Posterior vena cava (tissue), 2 donors: ENCODE measurements at regions not wholly inside any gene's neighbourhood (a gene's known extent, or its start where the extent isn't known, plus 50 kb on each side); places are given as distances from the start of the nearest gene placed in this dataset.
"Not testable (repeated sequence)": the region's sequence is repeated elsewhere in the genome, so short reads cannot be mapped to it uniquely, and the experiment has no call there.

Experiments used
- DNase-seq: peaks from one replicate; pipeline ENCODE4 v3.0.0-alpha.2; 2020; ENCODE audit warnings: low spot score
- intact Hi-C, 2 donors: fragments of 100-400 bp; cut with DNase I; formaldehyde crosslinking; loops; one replicate each; pipeline versions ENCODE4 v1.14.1 to v1.14.2; 2022 to 2023
- donor health status: DM: yes; HTN: yes; CAD: no.
- donor health status: DM: yes; HTN: yes; CAD: no.

DNA sequence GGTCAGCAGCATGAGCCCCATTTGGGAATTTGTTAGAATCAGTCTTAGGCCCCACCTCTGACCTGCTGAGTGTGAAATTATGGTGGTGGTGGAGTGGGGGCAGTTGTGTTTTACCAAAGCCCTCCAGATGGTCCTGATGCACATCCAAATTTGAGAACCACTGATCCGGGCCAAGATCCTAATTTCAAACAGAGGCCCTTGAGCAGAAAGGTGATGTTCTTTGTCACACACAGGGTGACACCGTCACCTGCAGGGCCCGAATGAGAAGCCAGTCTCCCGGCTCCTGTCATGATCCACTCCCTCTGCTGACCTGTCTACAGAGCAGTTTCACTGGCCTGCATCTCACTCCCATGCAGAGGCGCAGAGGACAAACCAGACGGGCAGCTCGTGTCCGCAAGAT is 129.9 kb downstream of the TRIM43 start:
- DNase-seq, result no peak
- intact Hi-C loops, result loop anchor here in 1 of 2 donors (5.0 kb wide), 1 partner anchor 319 kb away; the partner anchor contains the start of gene FAHD2A

DNA sequence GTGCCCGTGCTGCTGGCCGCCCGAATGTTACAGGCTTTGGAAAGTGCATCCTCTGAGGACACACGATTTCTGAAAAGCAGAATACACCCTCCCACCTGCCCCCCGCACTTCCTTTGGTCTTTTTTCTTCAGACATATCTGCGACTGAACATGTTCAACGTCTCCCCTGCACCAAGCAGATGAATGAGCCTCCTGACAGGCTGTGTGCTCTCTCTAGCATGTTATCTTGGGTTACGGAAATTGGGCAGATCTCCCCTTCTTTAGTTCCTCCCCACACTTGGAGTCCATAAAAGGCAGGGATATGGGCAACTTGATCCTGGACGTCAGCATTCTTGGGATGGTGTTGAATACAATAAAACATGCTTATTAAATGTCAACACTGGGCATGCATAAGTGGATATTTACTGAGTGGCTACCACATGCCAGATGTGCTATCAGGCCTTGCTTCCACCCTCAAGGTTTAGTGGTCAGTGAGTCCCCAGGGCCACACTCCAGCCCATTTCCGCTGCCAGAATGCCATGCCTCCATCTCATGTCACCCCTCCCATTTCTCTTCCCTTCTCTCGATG is 130.4 kb downstream of the TRIM43 start:
- intact Hi-C loops, result loop anchor here in 1 of 2 donors (5.0 kb wide), 1 partner anchor 320 kb away; the partner anchor contains the start of gene FAHD2A

DNA sequence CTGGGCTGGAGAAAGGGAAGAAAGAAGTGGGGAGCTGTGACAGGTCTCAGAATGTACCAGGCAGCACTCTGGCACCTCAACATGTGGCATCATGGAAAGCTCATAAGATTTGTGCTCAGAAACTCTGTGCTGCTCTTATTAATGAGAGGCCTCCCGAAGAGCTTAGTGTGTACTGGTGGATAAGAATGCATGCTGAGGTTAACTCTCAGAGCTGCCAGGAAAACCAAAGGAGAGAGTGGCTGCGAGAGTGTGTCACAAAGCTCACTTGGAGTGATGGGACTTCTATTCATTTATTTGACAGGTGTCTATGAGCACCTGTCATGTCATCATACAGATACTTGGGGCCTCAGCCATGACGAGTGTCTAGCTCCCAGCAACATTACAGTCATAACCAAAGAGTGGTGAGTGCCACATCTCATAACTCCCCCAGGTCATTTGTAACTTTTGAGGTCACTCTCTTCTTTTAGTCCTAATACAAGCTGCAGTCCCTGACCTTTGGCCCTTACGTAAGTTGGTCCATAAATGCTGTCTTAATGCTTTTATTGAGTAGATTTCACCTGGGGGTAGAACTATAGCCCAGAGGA is 131.9 kb downstream of the TRIM43 start:
- DNase-seq, result not testable (repeated sequence)
- intact Hi-C loops, result loop anchor here in 1 of 2 donors (5.0 kb wide), 1 partner anchor 321 kb away; the partner anchor contains the start of gene FAHD2A

More for the DNA sequence above, 130.4 kb downstream of the TRIM43 start:
- no peak for DNase-seq

DNA sequence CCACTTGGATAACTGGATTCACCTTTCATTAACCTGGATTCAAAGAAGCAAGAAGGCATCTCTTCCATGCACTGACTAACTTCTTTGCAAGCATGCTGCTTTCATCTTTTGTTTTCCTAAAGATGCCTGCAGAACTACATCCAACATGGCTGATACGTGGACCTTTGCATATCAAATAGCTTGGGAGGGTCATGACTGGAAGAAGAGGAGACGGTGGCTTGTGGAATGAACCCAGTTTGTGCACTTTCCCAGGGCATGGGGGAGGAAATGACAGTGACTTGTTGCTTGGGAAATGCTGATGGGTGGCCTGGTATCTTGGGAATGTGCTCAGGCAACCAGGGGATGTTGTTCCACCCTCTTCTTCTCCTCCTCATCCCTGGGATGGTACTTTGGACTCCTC is 133.4 kb downstream of the TRIM43 start:
- intact Hi-C loops, result loop anchor here in 1 of 2 donors (5.0 kb wide), 1 partner anchor 313 kb away; no protein-coding TSS in a partner anchor
- not testable (repeated sequence) for DNase-seq

DNA sequence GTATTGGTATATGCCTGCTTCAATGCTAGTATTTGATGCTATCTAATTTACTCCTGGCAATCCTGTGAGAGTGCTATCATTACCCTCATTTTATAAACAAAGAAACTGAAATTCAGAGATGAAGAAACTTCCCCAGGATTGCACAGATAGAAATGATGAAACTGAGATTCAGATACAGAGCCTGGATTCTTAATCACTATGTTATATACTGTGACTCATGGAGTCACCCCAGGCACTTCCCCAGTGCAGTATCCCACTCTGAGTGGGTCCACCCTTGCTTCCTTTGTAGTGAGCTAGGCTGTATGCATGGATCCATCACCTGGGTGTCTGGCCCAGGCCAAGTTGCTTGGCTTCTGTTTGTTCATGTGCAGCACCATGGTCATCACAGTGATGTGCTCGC is 133.9 kb downstream of the TRIM43 start:
- not testable (repeated sequence) for DNase-seq
- intact Hi-C loops, result loop anchor here in 1 of 2 donors (5.0 kb wide), 1 partner anchor 313 kb away; no protein-coding TSS in a partner anchor

DNA sequence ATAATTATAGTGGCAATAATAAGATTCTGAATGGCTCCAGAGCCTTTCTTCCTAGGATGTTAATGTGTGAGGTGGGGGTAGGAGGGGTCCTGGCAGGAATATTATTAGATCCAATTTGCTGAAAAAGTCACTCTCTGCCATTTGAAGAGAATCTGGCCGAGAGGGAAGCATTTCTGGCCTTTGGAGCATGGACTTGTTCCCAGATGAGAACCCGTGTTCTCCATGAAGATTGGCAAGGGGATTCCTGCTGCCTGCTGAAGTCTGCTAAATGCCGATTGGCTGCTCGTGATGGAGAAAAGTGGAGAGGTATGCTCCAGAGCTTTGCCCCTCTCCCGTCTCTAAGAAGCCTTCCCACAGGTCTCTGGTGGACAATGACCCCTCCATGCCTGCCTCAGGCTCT is 135.6 kb downstream of the TRIM43 start:
- not testable (repeated sequence) for DNase-seq
- intact Hi-C loops, result loop anchor here in 1 of 2 donors (5.0 kb wide), 1 partner anchor 315 kb away; no protein-coding TSS in a partner anchor

DNA sequence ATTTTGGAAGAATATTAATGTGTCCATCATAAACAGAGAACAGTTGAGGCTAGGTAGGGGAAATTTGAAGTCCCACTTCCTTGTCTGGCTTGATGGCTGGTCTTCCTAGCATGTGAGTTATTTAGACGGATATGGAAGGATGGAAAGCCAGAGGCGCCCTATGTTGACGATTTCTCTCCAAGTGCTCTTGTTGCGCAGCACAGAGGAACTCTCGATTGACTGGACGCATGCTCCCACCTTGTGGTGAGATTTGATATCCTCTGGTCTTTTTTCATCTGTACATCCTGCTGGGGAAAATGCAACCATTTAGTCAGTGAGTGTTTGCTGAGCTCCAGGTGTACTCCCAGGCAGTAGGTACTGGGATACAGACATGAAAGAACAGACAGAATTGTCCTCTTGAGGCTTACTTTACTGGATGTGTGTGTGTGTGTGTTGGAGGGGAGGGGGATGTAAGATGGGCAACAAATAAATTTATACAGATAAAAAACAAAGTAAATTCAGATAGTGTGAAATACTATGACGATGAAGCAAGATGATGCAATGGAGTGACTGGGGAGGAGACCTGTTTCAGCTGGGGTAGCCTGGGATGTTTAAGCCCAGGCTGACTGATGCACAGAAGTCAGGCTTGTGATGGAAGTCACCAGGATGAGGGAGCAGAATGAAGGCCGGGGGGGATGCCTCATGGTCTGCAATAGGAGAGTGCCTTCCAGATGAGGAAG is 137.2 kb downstream of the TRIM43 start:
- intact Hi-C loops, result loop anchor here in 1 of 2 donors (5.0 kb wide), 1 partner anchor 317 kb away; no protein-coding TSS in a partner anchor
- DNase-seq, result no peak

DNA sequence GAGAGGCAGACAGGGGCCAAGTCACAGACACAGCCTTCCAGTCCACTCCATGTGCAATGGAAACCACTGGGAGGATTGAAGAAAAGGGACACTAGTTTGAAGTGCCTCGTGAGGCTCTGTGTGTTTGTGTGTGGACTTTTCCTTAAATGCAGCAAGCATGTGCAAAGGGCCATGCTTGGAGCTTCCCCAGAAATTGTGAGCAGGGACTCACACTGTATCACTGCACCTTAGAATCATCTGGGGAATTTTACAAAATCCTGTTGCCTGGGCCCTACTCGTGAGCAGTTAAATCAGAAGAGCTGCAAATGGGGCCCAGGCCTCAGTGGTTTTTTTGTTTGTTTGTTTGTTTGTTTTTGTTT is 137.8 kb downstream of the TRIM43 start:
- no peak for DNase-seq
- intact Hi-C loops, result loop anchor here in 1 of 2 donors (5.0 kb wide), 1 partner anchor 317 kb away; no protein-coding TSS in a partner anchor

DNA sequence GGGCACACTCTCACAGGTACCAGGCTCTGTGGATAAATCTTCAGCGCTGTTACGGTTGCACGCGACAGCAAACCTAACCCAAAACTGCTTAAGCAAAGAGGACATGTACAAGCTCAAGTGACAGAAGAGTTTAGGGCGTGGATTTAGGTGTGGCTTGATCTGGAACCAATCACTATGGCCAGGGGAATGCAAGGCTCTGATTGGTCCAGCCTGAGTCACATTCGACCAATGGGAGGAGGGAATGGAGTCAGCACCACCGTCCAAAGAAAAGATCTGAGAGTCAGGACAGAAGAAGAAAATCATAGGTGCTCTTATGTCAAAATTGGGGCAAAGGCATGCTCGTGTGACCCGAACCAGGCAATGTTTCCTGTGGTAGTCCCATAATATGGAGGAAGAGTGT is 139.0 kb downstream of the TRIM43 start:
- no peak for DNase-seq
- intact Hi-C loops, result no loop called here

DNA sequence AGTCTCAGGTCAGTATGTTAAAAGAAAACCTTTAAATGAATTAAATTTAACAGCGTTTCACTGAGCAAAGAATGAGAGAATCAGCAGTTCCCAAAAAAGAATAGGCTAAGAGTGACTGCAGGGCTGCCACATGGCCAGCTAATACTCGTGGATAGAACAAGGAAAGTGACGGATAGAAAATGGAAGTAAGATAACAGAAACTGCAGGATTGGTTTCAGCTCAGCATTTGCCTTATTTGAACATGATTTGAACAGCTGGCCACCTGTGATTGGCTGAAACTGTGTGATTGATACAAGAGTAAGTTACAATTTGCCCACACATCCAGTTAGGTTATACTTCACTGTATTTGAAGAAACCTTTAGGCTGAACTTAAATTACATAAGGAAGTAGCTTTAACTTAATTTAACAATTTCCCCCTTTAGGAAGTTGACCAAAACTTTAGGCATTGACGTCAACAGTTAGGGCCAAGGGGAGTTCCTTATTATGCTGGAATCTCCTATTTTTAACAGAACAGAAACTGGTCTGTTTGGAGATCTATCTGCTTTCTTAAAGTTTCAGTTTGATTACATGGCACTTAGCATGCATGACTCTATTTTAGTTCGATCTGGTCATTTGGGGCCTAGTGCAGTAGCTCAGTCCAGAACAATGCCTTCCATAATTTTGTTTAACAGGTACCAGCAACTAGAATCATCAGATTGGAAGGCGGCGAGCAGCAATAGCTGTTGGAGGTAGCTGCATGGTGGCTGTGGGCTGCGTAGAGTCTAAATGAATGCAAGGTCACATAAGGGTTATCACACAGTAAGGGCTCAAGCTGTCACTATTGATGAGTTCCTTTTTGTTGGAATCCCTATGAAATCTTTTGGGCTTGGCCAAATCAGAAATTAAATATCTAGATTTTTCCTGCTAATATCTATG is 143.4 kb downstream of the TRIM43 start:
- no peak for DNase-seq
- intact Hi-C loops, result no loop called here

DNA sequence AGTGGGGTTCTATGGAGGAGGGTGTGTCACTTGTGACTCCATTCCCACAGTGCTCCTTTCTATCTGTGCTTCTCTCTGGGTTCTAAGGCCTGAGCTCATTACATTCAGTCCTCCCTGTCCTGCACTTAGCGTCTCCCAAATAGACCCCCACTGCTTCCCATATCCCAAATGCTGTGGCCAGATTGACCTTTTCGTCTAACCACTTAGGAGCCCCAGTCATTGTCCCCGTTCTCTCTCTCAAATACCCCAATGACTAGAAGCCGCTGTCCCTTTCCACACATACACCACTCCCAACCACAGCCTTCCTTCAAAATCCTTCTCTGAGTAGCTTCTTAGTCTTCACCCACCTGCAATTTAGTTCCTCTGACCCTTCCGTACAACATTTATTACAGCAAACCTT is 146.5 kb downstream of the TRIM43 start:
- intact Hi-C loops, result no loop called here
- DNase-seq, result no peak

DNA sequence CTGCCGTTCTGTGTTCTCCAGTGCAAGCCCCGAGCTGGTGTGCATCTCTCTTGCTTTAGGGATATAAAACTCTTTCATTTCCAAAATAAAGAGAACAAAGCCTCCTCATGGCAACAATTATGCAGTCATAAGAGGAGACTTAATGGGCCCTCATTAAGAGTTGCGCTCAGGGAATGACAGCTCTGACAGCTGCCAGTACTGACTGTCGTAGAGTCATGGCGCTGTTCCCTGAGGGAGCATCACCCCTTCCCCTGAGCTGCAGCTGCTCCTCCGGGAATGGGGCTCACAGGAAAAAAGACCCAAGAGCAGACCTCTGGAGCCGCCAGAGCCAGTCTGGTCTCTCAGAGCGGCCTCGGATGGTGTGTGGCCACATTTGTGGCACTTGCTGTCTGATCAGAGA is 160.3 kb downstream of the TRIM43 start:
- intact Hi-C loops, DNase-seq: not testable (repeated sequence)

DNA sequence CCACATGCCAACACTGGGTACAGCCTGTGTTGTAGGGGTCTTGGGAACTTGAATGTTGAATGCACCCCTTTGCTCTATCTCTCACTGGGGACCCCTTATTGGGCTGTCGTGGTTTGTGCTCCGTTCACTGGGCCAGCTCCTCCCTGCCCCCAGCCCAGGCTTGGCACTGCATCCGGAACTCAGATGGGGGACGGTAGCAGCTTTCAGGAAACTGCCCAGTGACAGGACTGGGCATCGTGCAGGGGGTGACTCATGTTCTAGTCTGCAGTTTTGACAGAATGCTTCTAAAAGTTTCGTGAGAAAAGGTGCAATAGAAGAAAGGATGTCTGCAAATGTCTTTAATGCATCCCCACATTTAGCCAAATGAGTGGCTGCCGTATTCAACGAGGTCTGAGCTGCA is 162.0 kb downstream of the TRIM43 start:
- not testable (repeated sequence) for DNase-seq

DNA sequence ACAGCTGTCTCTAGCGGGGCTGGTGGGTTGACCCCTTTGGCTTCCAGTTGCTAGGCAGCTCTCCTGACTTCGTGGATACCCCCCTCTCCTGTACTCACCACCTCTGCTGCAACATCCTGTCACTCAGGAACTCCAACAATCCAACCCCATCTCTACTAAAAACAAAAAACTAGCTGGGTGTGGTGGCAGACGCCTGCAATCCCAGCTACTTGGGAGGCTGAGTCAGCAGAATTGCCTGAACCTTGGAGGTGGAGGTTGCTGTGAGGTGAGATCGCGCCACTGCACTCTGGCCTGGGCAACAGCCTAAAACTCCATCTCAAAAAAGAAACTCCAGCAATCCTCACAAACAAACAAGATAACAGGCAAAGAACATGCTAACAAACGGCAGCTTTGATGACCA is 162.4 kb downstream of the TRIM43 start:
- intact Hi-C loops, DNase-seq: not testable (repeated sequence)

More for the DNA sequence above, 162.0 kb downstream of the TRIM43 start:
- intact Hi-C loops, result not testable (repeated sequence)

DNA sequence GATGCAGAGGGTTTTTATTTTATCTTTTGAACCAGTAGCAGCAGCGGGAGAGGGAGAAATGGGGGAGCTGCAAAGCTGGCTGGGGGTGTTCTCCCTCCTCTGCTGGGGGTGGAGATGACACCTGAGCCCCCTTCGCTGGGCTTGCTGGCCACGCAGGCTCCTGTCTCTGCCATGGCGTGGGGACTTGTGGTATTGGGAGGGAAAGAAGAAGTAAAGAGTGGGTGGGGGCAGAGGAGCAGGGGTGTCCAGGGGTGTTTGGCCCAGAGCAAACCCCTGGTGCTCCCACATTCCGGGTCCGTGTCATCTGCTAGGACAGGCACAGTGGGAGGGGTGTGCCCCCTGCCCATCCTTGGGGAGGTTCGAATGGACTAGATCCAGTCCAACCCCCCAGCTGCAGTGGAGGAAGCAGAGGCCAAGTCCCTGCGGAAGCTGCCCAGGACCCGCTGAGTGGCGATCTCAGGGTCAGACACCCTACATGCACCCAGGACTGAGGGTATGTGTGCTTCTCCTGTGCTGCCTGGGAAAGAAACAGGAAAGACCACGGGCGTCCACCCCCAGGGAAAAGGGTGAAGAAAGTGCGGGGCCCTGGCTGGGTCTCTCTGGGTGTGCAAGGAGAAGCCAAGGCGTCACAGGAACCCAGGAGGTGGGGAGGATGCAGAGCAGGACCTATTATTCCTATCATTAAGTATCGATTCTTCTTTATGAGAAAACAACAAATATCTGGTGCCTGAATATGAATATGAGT is 163.2 kb downstream of the TRIM43 start:
- intact Hi-C loops, DNase-seq: not testable (repeated sequence)

DNA sequence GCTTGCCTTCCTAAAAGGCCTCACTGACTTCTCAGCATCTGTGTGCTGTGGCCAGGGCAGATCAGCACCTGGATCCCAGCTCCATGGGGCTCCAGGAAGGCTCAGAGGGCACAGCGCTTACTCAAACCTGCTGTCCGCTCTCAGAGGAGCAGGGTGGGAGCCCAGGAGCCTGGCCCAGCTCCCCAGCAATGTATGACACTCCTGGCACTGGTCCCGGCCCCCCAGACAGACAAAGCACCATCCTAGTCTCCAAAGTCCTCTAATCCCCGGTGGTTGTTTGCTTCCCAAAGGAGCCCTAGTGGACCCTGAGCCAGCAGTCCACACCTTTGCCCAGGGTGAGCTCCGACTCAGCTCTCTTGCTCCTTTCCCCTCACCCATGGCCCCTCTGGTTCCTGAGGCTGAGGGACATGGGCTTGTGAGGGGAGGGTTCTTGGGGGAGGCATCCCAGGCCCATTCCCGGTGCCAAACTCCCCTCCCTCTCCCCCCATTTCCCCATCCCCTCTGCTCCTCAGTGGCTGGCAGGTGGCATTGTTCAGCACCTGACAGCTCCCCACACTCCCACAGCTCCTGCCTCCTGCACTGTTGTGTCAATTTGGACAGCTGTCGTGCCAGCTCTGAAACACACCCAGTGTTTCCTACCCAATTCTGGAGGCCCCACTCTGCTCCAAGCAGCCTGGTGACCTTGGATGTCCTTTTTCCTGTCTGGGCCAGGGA is 164.3 kb downstream of the TRIM43 start:
- intact Hi-C loops, result not testable (repeated sequence)

DNA sequence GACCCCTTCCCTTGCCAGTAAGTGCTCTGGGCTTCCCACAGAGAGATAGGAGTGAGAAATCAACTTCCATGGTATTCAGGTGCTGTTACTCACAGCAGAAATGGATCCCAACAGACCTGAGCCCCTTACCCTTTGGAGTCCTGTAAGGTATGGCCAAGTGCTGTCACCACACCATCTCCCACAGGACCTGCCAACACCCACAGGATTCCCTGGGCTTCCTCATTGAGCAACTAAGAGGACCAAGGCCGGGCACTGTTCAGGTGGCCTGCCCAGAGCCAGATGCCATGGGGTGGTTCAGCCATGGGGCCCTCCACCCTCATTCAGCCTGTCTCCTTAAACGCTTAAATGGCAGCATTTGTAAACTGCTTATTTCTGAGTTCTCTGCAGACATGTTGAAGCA is 166.2 kb downstream of the TRIM43 start:
- no peak for DNase-seq
- intact Hi-C loops, result loop anchor here in 1 of 2 donors (2.0 kb wide), 1 partner anchor 57 kb away; no protein-coding TSS in a partner anchor

More for the DNA sequence above, 164.3 kb downstream of the TRIM43 start:
- not testable (repeated sequence) for DNase-seq
